Activated naive CD8-positive, alpha-beta T cell treated with anti-CD3 and anti-CD28 coated beads for 36 hours (primary cell): ENCODE measurements at regions not wholly inside any gene's neighbourhood (a gene's known extent, or its start where the extent isn't known, plus 50 kb on each side); places are given as distances from the start of the nearest gene placed in this dataset.

Source experiments
- DNase-seq: peaks from one replicate; pipeline ENCODE4 v3.0.0; 2021
- H3K27ac Mint-ChIP-seq: one replicate; pipeline ENCODE4 v1.8.0; 2022; ENCODE audit warnings: mild to moderate bottlenecking, moderate library complexity, mixed read lengths
- H3K27me3 Mint-ChIP-seq: one replicate; pipeline ENCODE4 v1.8.0; 2022; ENCODE audit warnings: mild to moderate bottlenecking, mixed read lengths
- H3K36me3 Mint-ChIP-seq: one replicate; pipeline ENCODE4 v1.8.0; 2021; ENCODE audit warnings: mild to moderate bottlenecking, mixed read lengths
- H3K4me1 Mint-ChIP-seq: one replicate; pipeline ENCODE4 v1.8.0; 2021; ENCODE audit warnings: mixed read lengths
- H3K4me3 Mint-ChIP-seq: one replicate; pipeline ENCODE4 v1.8.0; 2022; ENCODE audit warnings: mild to moderate bottlenecking, moderate library complexity, mixed read lengths
- H3K9me3 Mint-ChIP-seq: one replicate; pipeline ENCODE4 v1.8.0; 2022; ENCODE audit warnings: mixed read lengths

DNA sequence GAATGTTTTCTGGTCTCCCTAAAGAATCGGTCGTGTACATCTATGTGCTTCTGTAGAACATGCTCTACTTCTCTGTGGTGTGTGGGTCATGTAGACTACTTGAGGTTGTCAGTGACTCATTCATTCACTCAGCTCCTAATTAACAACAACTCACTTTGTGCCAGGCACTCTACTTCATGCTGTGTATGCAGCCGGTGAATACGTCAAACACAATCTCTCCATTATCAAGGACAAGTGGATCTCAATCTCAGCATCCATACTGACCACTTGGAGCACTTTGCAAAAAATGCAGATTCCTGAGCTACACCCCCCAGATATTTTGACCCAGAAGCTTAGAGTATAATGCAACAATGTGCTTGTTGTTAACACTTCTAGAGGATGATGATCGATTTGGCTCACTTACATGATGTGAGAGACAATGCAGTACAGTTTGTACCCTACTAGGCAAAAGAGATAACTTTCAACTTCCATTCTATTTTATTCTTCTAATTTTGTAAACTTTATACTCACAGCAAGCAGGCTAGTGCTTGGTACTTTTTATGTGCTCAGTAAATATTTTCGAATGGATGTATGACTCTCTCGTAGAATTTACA lies 508.6 kb upstream of the ADAMTS5 start:
- Mint-ChIP-seq H3K4me1 (no peaks in the 10 kb centered on the region), H3K36me3 (no peaks in the 10 kb centered on the region)

DNA sequence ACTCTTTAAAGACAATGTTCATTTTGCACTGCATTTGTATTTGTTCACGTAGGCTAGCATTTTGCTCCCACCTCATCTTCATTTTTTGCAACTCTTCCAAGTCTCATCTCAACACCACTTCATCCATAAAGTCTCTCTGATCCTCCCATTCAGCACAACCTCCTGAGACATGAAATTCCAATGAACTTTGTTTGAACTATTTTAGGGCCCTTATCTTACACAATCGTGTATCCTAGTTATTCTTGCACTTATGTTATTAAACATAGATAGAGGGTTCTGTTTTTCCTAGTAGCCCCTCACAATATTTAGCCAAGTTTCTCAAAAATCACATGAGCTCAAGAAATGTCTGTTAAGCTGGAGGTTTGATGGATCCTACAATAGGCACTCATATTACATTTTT lies 500.5 kb upstream of the ADAMTS5 start:
- DNase-seq = no peak
- no peak overlapping the region for H3K27ac Mint-ChIP-seq
- no peaks in the 10 kb centered on the region for H3K36me3 Mint-ChIP-seq
- H3K4me1 Mint-ChIP-seq = no peaks in the 10 kb centered on the region
- H3K27me3 Mint-ChIP-seq = no peaks in the 10 kb centered on the region
- no peaks in the 10 kb centered on the region for H3K9me3 Mint-ChIP-seq
- H3K4me3 Mint-ChIP-seq = no peak overlapping the region

More for the DNA sequence above, 508.6 kb upstream of the ADAMTS5 start:
- DNase-seq = no peak
- Mint-ChIP-seq H3K9me3 (no peaks in the 10 kb centered on the region), H3K27me3 (no peaks in the 10 kb centered on the region), H3K27ac (no peak overlapping the region), H3K4me3 (no peak overlapping the region)

DNA sequence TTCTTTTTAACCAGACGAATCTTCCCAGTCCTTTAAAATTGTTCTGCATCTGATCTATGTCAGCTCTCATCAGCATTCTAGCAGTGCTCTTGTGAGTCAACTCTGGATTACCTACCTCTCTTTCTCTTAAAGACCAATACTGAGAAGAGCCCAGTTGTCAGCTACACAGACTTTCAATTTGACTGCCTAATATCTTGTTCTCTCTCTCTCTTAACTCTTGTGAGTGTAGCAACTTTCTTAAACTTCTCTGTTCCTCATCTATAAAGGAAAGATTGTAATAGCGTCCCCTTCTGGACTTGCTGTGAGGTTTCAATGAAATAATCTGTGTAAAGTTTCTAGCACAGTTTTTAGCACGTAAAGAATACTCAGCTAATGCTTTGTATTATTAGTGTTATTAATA lies 499.3 kb upstream of the ADAMTS5 start:
- no peaks in the 10 kb centered on the region for H3K36me3 Mint-ChIP-seq
- H3K9me3 Mint-ChIP-seq = no peaks in the 10 kb centered on the region
- H3K4me3 Mint-ChIP-seq = no peak overlapping the region
- H3K4me1 Mint-ChIP-seq = no peaks in the 10 kb centered on the region
- no peaks in the 10 kb centered on the region for H3K27me3 Mint-ChIP-seq
- H3K27ac Mint-ChIP-seq = no peak overlapping the region
- DNase-seq = no peak

DNA sequence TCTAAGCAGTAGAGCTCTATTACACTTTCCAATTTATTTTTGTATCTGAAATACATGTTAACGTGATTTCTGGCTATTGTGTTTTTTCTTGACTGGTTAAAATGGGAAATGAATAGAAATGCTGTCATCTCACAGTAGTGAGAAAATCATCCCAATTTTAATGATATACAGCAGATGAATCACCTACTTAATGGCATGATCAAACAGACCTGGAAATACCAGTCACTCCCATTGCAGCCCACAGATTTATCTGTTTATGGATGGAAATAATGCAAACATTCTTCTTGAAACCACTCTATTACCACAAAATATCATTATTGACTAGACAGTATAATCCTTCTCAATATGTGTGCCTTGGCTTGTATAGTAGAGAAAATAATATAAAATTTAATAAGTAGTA lies 497.8 kb upstream of the ADAMTS5 start:
- Mint-ChIP-seq H3K4me1 (no peaks in the 10 kb centered on the region), H3K27me3 (no peaks in the 10 kb centered on the region), H3K4me3 (no peak overlapping the region), H3K36me3 (no peaks in the 10 kb centered on the region), H3K27ac (no peak overlapping the region), H3K9me3 (no peaks in the 10 kb centered on the region)
- DNase-seq = no peak

DNA sequence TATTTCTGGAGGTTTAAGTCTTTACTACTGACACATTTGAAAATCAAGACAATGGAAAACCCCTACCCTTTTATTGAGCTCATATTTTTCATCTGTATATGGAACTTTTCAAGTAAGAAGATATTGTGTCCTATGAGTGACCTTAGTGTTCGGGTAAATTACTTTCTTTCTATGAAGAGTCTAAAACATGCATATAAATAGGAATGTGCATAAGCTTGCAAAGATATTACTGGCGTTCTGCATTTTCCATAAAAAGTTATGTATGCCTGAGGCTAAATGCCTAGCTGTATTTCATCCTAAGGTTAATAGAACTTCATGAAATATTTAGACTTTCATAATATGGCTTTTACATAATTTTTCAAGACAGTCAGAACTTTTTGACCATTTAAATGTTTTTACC lies 495.8 kb upstream of the ADAMTS5 start:
- no peaks in the 10 kb centered on the region for H3K4me1 Mint-ChIP-seq
- no peak for DNase-seq
- H3K27me3 Mint-ChIP-seq = no peaks in the 10 kb centered on the region
- H3K27ac Mint-ChIP-seq = no peak overlapping the region
- H3K36me3 Mint-ChIP-seq = no peaks in the 10 kb centered on the region
- H3K4me3 Mint-ChIP-seq = no peak overlapping the region
- no peaks in the 10 kb centered on the region for H3K9me3 Mint-ChIP-seq

DNA sequence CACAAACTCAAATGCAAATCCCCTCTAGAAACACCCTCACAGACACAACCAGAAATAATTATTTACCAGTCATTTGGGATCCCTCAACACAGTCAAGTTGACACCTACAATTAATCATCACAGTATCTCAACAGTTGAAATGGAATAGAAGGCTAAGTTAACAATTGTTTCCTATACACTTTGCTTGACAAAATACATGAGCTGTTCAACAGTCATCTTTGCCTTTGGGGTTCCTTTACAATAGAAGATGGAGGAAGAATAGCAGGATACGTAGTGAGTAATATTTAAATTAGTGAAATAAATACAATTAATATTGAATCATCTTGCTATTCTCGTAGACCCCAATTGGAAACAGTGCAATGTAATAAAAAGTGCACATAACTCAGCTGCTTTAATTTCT lies 487.3 kb upstream of the ADAMTS5 start:
- no peaks in the 10 kb centered on the region for H3K4me1 Mint-ChIP-seq
- no peaks in the 10 kb centered on the region for H3K27me3 Mint-ChIP-seq
- DNase-seq = no peak
- no peak overlapping the region for H3K27ac Mint-ChIP-seq
- peaks cover 1% of the 10 kb centered on the region for H3K9me3 Mint-ChIP-seq
- no peaks in the 10 kb centered on the region for H3K36me3 Mint-ChIP-seq
- H3K4me3 Mint-ChIP-seq = no peak overlapping the region

DNA sequence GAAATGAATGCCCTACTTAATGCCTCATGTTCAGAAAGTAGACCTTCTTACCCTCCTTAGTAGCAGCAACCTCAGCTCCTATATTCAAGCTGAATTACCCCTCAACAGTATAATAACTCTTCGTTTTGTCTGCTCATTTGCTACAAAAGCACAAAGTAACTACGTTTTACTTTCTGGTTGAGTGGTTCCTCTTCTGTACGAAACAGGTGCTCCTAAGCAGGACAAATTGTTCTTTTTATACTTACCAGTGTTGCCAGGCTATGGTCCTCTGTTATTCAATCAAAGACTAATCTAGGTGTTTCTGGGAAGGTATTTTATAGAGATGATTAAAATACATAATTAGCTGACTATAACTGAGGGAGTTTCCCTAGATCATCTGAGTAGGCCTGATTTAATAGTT lies 484.2 kb upstream of the ADAMTS5 start:
- no peaks in the 10 kb centered on the region for H3K4me1 Mint-ChIP-seq
- no peak for DNase-seq

DNA sequence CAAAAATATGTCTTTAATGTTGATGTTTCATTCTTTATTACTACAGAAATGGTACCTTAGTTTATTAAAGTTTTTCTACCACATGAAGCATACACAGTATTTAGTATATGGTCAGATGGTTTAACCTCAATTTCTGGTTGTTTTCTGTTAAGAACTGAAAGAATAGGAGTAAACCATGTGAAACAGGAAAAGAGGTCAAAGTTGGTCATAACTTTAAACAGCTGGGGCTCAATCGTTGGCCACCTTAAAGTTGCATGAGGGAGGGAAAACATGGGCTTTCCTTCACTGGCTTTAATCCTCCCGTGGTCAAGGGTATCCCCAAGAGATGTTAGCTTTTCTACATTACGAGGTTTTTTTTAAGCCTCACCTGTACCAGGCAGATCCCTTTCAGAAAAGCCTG lies 483.3 kb upstream of the ADAMTS5 start:
- Mint-ChIP-seq H3K36me3 (no peaks in the 10 kb centered on the region), H3K4me1 (no peaks in the 10 kb centered on the region), H3K27me3 (no peaks in the 10 kb centered on the region), H3K9me3 (peaks cover 1% of the 10 kb centered on the region), H3K4me3 (no peak overlapping the region), H3K27ac (no peak overlapping the region)
- no peak for DNase-seq

More for the DNA sequence above, 484.2 kb upstream of the ADAMTS5 start:
- Mint-ChIP-seq H3K9me3 (peaks cover 1% of the 10 kb centered on the region), H3K27me3 (no peaks in the 10 kb centered on the region), H3K36me3 (no peaks in the 10 kb centered on the region), H3K4me3 (no peak overlapping the region), H3K27ac (no peak overlapping the region)

DNA sequence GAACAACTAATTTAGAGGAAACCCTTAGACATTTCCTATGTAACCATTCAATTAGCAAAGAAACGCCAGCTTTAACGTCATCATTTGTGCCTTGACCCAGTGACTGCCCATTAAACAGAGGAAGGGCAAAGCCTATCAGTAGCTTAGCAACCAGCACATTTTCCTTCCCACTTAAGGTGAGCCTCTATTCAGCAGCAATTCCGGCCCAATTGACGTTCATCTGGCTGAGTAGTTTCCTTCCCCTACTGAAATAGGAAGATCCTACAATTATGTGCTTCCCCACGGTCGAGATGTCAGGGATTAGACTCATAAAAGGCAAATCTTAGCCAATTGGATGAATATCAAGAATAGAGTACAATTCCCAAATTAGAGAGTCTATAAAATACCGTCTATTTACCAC lies 482.1 kb upstream of the ADAMTS5 start:
- Mint-ChIP-seq H3K36me3 (no peaks in the 10 kb centered on the region), H3K4me1 (no peaks in the 10 kb centered on the region), H3K27ac (no peak overlapping the region), H3K4me3 (no peak overlapping the region), H3K9me3 (peaks cover 1% of the 10 kb centered on the region), H3K27me3 (no peaks in the 10 kb centered on the region)
- no peak for DNase-seq

DNA sequence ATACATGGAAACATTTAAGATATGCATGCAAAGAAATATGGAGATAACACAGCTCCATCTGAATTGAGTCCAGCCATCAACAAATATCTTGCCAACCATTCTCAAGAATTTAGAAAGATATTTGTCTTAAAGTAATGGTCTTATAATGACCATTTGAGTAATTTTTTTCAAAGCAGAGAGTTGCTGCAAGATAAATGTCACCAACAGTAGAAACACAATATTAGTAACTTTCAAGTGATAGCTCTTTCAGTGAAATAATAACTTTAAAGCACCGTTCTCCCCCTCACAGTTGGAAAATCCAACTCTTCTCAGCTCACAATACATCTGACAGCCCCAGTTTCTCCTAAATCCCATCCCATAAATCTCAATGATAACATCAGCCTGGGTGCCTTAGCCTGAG lies 481.0 kb upstream of the ADAMTS5 start:
- H3K4me3 Mint-ChIP-seq = no peak overlapping the region
- H3K9me3 Mint-ChIP-seq = peaks cover 1% of the 10 kb centered on the region
- no peak for DNase-seq
- H3K4me1 Mint-ChIP-seq = no peaks in the 10 kb centered on the region
- no peaks in the 10 kb centered on the region for H3K36me3 Mint-ChIP-seq
- no peak overlapping the region for H3K27ac Mint-ChIP-seq
- H3K27me3 Mint-ChIP-seq = no peaks in the 10 kb centered on the region

DNA sequence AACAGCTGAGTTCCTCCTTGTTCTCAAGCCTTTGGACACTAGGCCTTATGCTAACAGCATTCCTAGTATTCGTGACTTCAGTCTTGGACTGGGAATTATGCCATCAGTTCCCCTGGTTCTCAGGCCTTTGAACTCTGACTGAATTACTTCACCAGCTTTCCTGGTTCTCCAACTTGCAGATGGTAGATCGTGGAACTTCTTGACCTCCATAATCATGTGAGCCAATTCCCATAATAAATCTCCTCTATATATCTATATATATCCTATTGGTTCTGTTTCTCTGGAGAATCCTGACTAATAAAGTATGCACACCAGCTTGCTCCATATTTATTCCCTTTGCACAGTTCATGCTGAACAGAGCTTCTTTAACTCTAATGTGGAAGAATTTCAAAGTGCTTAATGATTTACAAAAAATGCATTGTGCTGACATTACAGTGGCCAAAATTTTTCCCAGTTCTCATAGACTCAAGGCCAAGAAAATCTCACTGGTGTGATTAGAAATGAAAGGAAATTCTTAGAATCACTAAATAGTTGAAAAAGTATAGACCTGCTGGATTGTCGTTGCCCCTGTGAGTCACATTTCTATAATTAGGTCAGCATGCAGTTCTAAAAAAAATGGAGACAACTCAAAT lies 462.9 kb upstream of the ADAMTS5 start:
- Mint-ChIP-seq H3K9me3 (peaks cover 5% of the 10 kb centered on the region), H3K27me3 (no peaks in the 10 kb centered on the region), H3K36me3 (no peaks in the 10 kb centered on the region), H3K4me1 (no peaks in the 10 kb centered on the region), H3K4me3 (no peak overlapping the region), H3K27ac (no peak overlapping the region)
- no peak for DNase-seq

DNA sequence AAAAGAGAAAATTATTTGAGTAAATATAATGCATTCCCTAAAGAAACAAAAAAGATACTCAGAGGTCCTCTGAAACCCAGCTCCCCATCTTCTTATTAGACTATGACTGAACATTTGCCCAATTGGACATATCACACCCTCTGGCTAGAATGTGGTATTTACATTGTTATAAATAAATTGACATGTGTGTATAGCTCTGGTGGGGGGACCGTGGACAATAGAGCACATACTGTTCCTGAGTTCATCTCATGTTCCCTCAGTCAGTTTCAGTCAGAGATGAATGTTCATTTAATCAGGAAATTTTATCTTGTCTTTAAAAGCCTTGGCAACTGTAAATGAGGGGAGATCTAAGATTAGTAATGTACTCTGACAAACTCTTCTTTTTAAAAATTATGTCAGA lies 459.3 kb upstream of the ADAMTS5 start:
- no peak overlapping the region for H3K4me3 Mint-ChIP-seq
- peaks cover 5% of the 10 kb centered on the region for H3K9me3 Mint-ChIP-seq
- DNase-seq = no peak
- H3K27me3 Mint-ChIP-seq = no peaks in the 10 kb centered on the region
- H3K27ac Mint-ChIP-seq = no peak overlapping the region
- H3K36me3 Mint-ChIP-seq = no peaks in the 10 kb centered on the region
- H3K4me1 Mint-ChIP-seq = no peaks in the 10 kb centered on the region

DNA sequence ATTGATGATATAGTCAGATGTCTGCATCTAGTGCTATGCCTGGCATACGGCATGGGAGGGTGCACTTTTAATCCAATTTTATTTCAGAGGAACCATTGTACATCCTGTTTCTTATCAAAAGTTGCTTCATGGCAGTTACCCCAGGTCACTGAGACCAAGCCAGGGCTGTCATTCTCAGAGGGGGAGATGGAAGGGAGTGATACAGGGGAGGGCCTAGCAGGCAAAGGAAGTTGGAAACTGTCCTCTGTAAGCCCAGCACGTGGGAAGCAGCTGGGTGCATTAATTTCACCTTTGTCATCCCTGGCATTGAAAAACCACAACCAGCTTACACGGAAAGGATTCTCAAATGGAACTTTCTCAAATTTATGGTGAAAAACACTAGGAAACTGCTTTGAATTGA lies 458.7 kb upstream of the ADAMTS5 start:
- no peak for DNase-seq
- Mint-ChIP-seq H3K27ac (no peak overlapping the region), H3K36me3 (no peaks in the 10 kb centered on the region), H3K9me3 (peaks cover under 1% of the 10 kb centered on the region), H3K4me3 (no peak overlapping the region), H3K4me1 (no peaks in the 10 kb centered on the region), H3K27me3 (no peaks in the 10 kb centered on the region)

DNA sequence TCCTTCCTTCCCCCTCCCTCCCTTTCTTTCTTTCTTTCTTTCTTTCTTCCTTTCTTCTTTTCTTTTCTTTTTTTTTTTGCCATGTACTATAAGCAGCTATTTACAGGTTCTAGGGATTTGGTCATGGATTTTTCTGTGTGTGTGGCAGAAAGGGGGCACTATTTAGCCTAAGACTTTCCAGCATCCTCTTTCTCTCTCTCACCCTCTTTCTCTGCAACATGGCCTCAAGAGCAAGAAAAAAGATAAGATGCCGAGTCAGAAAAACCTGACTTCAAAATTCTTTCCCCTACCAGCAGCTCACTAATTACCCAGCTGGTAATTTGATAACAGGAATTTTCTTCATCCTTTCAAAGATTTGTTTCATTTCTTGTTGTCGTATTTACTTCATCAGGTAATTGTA lies 458.3 kb upstream of the ADAMTS5 start:
- Mint-ChIP-seq H3K9me3 (no peaks in the 10 kb centered on the region), H3K4me3 (no peak overlapping the region), H3K27ac (no peak overlapping the region), H3K36me3 (no peaks in the 10 kb centered on the region), H3K4me1 (no peaks in the 10 kb centered on the region), H3K27me3 (no peaks in the 10 kb centered on the region)
- no peak for DNase-seq

DNA sequence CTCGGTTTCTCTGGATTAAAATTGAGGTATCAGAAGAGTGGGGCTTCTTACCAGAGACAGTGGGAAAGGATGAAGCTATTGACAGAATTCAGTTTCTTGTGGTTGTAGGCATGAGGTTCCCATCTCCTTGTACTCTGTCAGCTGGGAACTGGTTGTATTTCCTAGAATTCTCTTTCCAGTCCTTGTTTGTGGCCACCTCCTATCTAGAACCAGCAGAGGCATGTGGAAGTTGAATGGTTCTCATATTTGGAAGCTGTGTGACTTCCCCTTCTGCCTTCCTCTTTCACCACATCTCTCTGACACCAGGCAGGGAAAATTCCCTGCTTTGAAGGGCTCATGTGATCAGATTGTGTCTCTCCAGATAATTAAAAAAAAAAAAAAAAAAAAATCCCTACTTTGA lies 457.7 kb upstream of the ADAMTS5 start:
- no peaks in the 10 kb centered on the region for H3K36me3 Mint-ChIP-seq
- H3K27ac Mint-ChIP-seq = no peak overlapping the region
- H3K4me3 Mint-ChIP-seq = no peak overlapping the region
- H3K9me3 Mint-ChIP-seq = no peaks in the 10 kb centered on the region
- no peak for DNase-seq
- H3K4me1 Mint-ChIP-seq = no peaks in the 10 kb centered on the region
- no peaks in the 10 kb centered on the region for H3K27me3 Mint-ChIP-seq

DNA sequence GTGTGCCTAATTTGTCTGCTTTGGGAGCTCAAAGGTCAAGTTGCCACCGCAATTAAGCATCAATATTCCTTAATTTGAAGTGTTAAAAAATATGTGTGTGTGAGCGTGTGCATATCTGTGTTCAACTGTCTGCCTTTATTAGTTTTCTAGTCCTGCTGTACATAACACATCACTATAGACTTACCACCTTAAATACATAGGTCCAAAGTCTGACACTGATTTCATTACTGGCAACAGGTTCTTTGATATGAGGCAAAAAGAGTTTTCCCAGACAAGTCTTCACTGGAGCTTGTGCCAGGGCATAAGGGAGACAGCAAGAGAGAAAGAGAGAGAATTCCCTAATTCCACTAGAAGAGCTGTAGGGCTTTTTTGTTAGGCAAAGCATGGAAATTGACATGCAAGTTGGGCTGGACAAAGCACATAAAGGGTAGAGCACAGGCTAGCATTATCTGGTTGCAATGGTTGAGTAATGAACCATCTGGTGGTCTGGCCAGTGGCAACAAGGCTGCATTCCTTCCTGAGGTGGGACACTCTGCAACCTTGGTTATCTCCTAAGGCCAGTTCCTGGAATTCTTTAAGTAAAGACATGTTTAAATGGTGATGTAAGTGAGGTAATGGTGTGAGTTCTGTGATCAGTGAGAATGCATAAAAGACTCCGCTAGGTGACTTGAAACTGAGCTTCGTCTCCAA lies 457.2 kb upstream of the ADAMTS5 start:
- no peak overlapping the region for H3K4me3 Mint-ChIP-seq
- no peak for DNase-seq
- no peaks in the 10 kb centered on the region for H3K9me3 Mint-ChIP-seq
- H3K36me3 Mint-ChIP-seq = no peaks in the 10 kb centered on the region
- no peaks in the 10 kb centered on the region for H3K27me3 Mint-ChIP-seq
- H3K27ac Mint-ChIP-seq = no peak overlapping the region
- no peaks in the 10 kb centered on the region for H3K4me1 Mint-ChIP-seq
